CD8-positive, alpha-beta memory T cell (primary cell): ENCODE measurements at regions not wholly inside any gene's neighbourhood (a gene's known extent, or its start where the extent isn't known, plus 50 kb on each side); places are given as distances from the start of the nearest gene placed in this dataset.

Experiments used
- CTCF ChIA-PET: fragments of 350-600 bp; sonication (Branson Sonifier 250); formaldehyde crosslinking; loops from one replicate; lab custom pipeline; 2021; ENCODE audit warnings: antibody characterized with exemption; lab: Charles Lee
- POLR2A ChIA-PET: fragments of 350-600 bp; sonication (Branson Sonifier 250); formaldehyde crosslinking; loops from one replicate; lab custom pipeline; 2021; ENCODE audit warnings: antibody characterized with exemption; lab: Charles Lee
- DNase-seq, 5 donors: peaks; one replicate each; pipeline versions ENCODE4 v3.0.0 to v3.0.0-alpha.2; 2020 to 2022; ENCODE audit warnings: mixed read lengths in 1 of 5
- H3K27ac ChIP-seq: one replicate; pipeline ENCODE4 v1.7.0; 2013; ENCODE audit warnings: low read depth, mild to moderate bottlenecking, low read length, moderate library complexity
- H3K27me3 ChIP-seq: 2 replicates; pipeline ENCODE4 v1.7.0; 2013; ENCODE audit warnings: low read length, mild to moderate bottlenecking; ENCODE audit not compliant: insufficient read depth, poor library complexity, severe bottlenecking
- H3K36me3 ChIP-seq: 2 replicates; pipeline ENCODE4 v1.7.0; 2013; ENCODE audit warnings: mild to moderate bottlenecking, low read length, moderate library complexity; ENCODE audit not compliant: insufficient read depth
- H3K4me1 ChIP-seq: 2 replicates; pipeline ENCODE4 v1.7.0; 2013; ENCODE audit warnings: mild to moderate bottlenecking, low read length, moderate library complexity; ENCODE audit not compliant: insufficient read depth
- H3K4me3 ChIP-seq: 2 replicates; pipeline ENCODE4 v1.7.0; 2013; ENCODE audit warnings: mild to moderate bottlenecking, low read length
- H3K9me3 ChIP-seq: 2 replicates; pipeline ENCODE4 v1.7.0; 2013; ENCODE audit warnings: mild to moderate bottlenecking, low read length
- H3K27ac Mint-ChIP-seq, 8 donors: one replicate each; pipeline ENCODE4 v1.8.0; 2020 to 2021; ENCODE audit warnings: mixed read lengths in 8 of 8, mild to moderate bottlenecking in 6 of 8, inconsistent platforms in 3 of 8, moderate library complexity in 3 of 8
- H3K27me3 Mint-ChIP-seq, 2 donors: one replicate each; pipeline ENCODE4 v1.8.0; 2020 to 2021; ENCODE audit warnings: mixed read lengths in 2 of 2, mild to moderate bottlenecking in 1 of 2, moderate library complexity in 1 of 2
- H3K36me3 Mint-ChIP-seq, 3 donors: one replicate each; pipeline ENCODE4 v1.8.0; 2020 to 2021; ENCODE audit warnings: mixed read lengths in 3 of 3, inconsistent platforms in 1 of 3, mild to moderate bottlenecking in 1 of 3
- H3K4me1 Mint-ChIP-seq, 3 donors: one replicate each; pipeline ENCODE4 v1.8.0; 2020 to 2021; ENCODE audit warnings: mixed read lengths in 3 of 3, inconsistent platforms in 1 of 3, mild to moderate bottlenecking in 1 of 3
- H3K4me3 Mint-ChIP-seq, 7 donors: one replicate each; pipeline ENCODE4 v1.8.0; 2020 to 2021; ENCODE audit warnings: mixed read lengths in 7 of 7, mild to moderate bottlenecking in 6 of 7, moderate library complexity in 4 of 7, inconsistent platforms in 2 of 7
- H3K9me3 Mint-ChIP-seq, 5 donors: one replicate each; pipeline ENCODE4 v1.8.0; 2020 to 2022; ENCODE audit warnings: mixed read lengths in 5 of 5, mild to moderate bottlenecking in 3 of 5, moderate library complexity in 2 of 5, inconsistent platforms in 1 of 5

DNA sequence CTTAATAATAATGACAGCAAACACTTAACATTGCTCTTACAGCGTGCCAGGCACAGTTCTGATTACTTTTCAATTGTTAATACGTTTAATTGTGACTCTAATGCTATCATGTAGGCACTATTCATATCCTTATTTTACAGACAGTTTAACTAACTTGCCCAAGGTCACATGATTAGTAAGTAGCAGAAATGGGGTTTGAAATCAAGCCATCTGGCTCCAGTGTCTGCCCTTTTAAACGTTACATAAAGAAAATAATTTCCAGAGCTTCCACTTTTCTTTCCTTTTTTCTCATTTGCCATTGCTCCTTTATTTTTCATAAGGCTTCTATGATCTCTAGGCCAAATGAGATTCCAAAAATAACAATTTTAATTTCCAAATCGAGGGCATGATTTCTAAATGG is 50.6 kb upstream of the IKZF2 start:
- Histone ChIP-seq H3K27ac (no peak overlapping the region), H3K36me3 (no peaks in the 10 kb centered on the region), H3K4me1 (no peaks in the 10 kb centered on the region), H3K4me3 (no peak overlapping the region), H3K27me3 (peaks cover 3% of the 10 kb centered on the region), H3K9me3 (no peaks in the 10 kb centered on the region)
- DNase-seq: no peak
- Mint-ChIP-seq H3K4me3 (no peak overlapping the region), H3K36me3 (peaks cover 0 to 3% (median 0%) of the 10 kb centered on the region in 3 donors), H3K27me3 (no peaks in the 10 kb centered on the region), H3K9me3 (peaks cover 0 to 2% (median 0%) of the 10 kb centered on the region in 5 donors), H3K4me1 (no peaks in the 10 kb centered on the region), H3K27ac (no peak overlapping the region)
- CTCF ChIA-PET: no interaction called here
- POLR2A ChIA-PET: no interaction called here

- Histone ChIP-seq H3K27me3 (peaks cover 3% of the 10 kb centered on the region), H3K4me3 (no peak overlapping the region), H3K36me3 (no peaks in the 10 kb centered on the region), H3K27ac (no peak overlapping the region), H3K9me3 (no peaks in the 10 kb centered on the region), H3K4me1 (no peaks in the 10 kb centered on the region)
- no peaks in the 10 kb centered on the region for H3K36me3 Mint-ChIP-seq
- H3K27ac Mint-ChIP-seq: no peak overlapping the region
- no peaks in the 10 kb centered on the region for H3K9me3 Mint-ChIP-seq
- ChIA-PET POLR2A (no interaction called here), CTCF (no interaction called here)
- H3K4me3 Mint-ChIP-seq: no peak overlapping the region
- no peaks in the 10 kb centered on the region for H3K4me1 Mint-ChIP-seq
- no peak for DNase-seq
- H3K27me3 Mint-ChIP-seq: no peaks in the 10 kb centered on the region
These were observed 54.5 kb upstream of the IKZF2 start for GRCh38 chr2:213205944-213206343.

GRCh38 chr2:213213186-213213585 is 61.8 kb upstream of the IKZF2 start:
- POLR2A ChIA-PET: no interaction called here
- Histone ChIP-seq H3K27me3 (no peaks in the 10 kb centered on the region), H3K4me1 (no peaks in the 10 kb centered on the region), H3K4me3 (no peak overlapping the region), H3K9me3 (no peaks in the 10 kb centered on the region), H3K36me3 (no peaks in the 10 kb centered on the region), H3K27ac (no peak overlapping the region)
- CTCF ChIA-PET: no interaction called here
- no peaks in the 10 kb centered on the region for H3K27me3 Mint-ChIP-seq
- no peaks in the 10 kb centered on the region for H3K36me3 Mint-ChIP-seq
- no peaks in the 10 kb centered on the region for H3K4me1 Mint-ChIP-seq
- no peaks in the 10 kb centered on the region for H3K9me3 Mint-ChIP-seq
- H3K4me3 Mint-ChIP-seq: no peak overlapping the region
- no peak overlapping the region for H3K27ac Mint-ChIP-seq
- no peak for DNase-seq

GRCh38 chr2:213214209-213214608 is 62.8 kb upstream of the IKZF2 start:
- Histone ChIP-seq H3K9me3 (no peaks in the 10 kb centered on the region), H3K27ac (no peak overlapping the region), H3K4me3 (no peak overlapping the region), H3K4me1 (no peaks in the 10 kb centered on the region), H3K27me3 (no peaks in the 10 kb centered on the region), H3K36me3 (no peaks in the 10 kb centered on the region)
- H3K4me3 Mint-ChIP-seq: no peak overlapping the region
- ChIA-PET POLR2A (no interaction called here), CTCF (no interaction called here)
- H3K27ac Mint-ChIP-seq: no peak overlapping the region
- no peak for DNase-seq
- no peaks in the 10 kb centered on the region for H3K9me3 Mint-ChIP-seq
- H3K27me3 Mint-ChIP-seq: no peaks in the 10 kb centered on the region
- no peaks in the 10 kb centered on the region for H3K4me1 Mint-ChIP-seq
- H3K36me3 Mint-ChIP-seq: no peaks in the 10 kb centered on the region

DNA sequence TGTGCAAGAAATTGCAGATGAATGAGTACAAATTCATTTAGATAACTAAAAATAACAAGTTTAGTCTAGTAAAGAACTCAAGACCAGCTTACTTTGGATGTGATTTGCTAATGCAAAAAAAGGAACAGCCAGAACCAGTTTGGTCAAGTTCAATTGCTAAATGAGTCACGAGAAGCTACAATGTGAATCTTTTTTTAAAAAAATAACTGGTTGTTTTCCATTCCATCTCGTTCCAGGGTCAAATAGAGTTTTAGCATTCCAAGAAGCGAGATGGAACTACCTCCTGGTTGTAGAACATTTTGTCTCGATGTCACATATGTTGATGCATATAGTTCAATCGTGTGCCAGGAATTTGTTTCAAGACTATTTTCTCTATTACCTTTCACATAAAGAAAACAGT is 65.0 kb upstream of the IKZF2 start:
- Histone ChIP-seq H3K27ac (no peak overlapping the region), H3K4me3 (no peak overlapping the region), H3K9me3 (no peaks in the 10 kb centered on the region), H3K4me1 (no peaks in the 10 kb centered on the region), H3K36me3 (no peaks in the 10 kb centered on the region), H3K27me3 (no peaks in the 10 kb centered on the region)
- H3K27ac Mint-ChIP-seq: no peak overlapping the region
- no peaks in the 10 kb centered on the region for H3K36me3 Mint-ChIP-seq
- POLR2A ChIA-PET: no interaction called here
- H3K4me3 Mint-ChIP-seq: no peak overlapping the region
- no peaks in the 10 kb centered on the region for H3K4me1 Mint-ChIP-seq
- H3K27me3 Mint-ChIP-seq: no peaks in the 10 kb centered on the region
- DNase-seq: no peak
- CTCF ChIA-PET: no interaction called here
- no peaks in the 10 kb centered on the region for H3K9me3 Mint-ChIP-seq

DNA sequence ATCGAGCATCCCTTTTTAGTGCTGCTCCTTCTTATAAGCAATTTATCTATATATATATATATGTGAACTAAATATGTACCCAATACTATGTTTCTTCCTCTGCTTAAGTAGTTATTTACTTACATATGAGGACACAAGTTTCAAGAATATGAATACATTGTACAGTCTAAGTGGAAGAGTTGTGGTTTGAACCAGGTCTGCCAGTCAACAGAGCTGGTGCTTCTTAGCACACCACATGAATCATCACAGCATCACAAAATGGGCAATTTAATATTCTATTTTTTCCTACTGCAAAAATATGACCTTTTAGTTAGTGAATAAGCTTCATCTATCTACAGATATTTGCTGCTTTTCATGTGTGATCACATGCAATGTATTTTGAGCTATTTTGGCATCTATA is 64.4 kb upstream of the SPAG16 start:
- CTCF ChIA-PET: no interaction called here
- no peak overlapping the region for H3K4me3 ChIP-seq

GRCh38 chr2:213220967-213221603 is 63.2 kb upstream of the SPAG16 start:
- H3K36me3 ChIP-seq: no peaks in the 10 kb centered on the region
- H3K9me3 ChIP-seq: no peaks in the 10 kb centered on the region
- H3K27ac Mint-ChIP-seq: no peak overlapping the region
- H3K4me3 Mint-ChIP-seq: no peak overlapping the region
- H3K27me3 Mint-ChIP-seq: peaks cover 0 to 3% of the 10 kb centered on the region in 2 donors
- H3K9me3 Mint-ChIP-seq: no peaks in the 10 kb centered on the region
- H3K4me3 ChIP-seq: no peak overlapping the region
- POLR2A ChIA-PET: no interaction called here
- H3K4me1 Mint-ChIP-seq: peaks cover 2 to 4% (median 4%) of the 10 kb centered on the region in 3 donors
- DNase-seq: no peak
- H3K36me3 Mint-ChIP-seq: no peaks in the 10 kb centered on the region
- CTCF ChIA-PET: interaction anchor here (1.3 kb wide), 1 partner anchor 26 kb away, joined by 4 read pairs; no protein-coding TSS in a partner anchor
- H3K27me3 ChIP-seq: no peaks in the 10 kb centered on the region
- no peaks in the 10 kb centered on the region for H3K4me1 ChIP-seq
- H3K27ac ChIP-seq: no peak overlapping the region

More for the DNA sequence above, 64.4 kb upstream of the SPAG16 start:
- H3K9me3 Mint-ChIP-seq: no peaks in the 10 kb centered on the region
- H3K36me3 Mint-ChIP-seq: no peaks in the 10 kb centered on the region
- Histone ChIP-seq H3K36me3 (no peaks in the 10 kb centered on the region), H3K9me3 (no peaks in the 10 kb centered on the region), H3K27me3 (no peaks in the 10 kb centered on the region), H3K4me1 (no peaks in the 10 kb centered on the region), H3K27ac (no peak overlapping the region)
- no peak overlapping the region for H3K4me3 Mint-ChIP-seq
- POLR2A ChIA-PET: no interaction called here
- no peak overlapping the region for H3K27ac Mint-ChIP-seq
- DNase-seq: no peak
- H3K4me1 Mint-ChIP-seq: no peaks in the 10 kb centered on the region
- H3K27me3 Mint-ChIP-seq: peaks cover 0 to 3% of the 10 kb centered on the region in 2 donors

- Histone ChIP-seq H3K4me1 (no peaks in the 10 kb centered on the region), H3K27me3 (no peaks in the 10 kb centered on the region), H3K36me3 (no peaks in the 10 kb centered on the region), H3K9me3 (no peaks in the 10 kb centered on the region), H3K4me3 (no peak overlapping the region), H3K27ac (no peak overlapping the region)
- peaks cover 0 to 3% of the 10 kb centered on the region in 2 donors for H3K27me3 Mint-ChIP-seq
- H3K27ac Mint-ChIP-seq: no peak overlapping the region
- peaks cover 2 to 7% (median 4%) of the 10 kb centered on the region in 3 donors for H3K4me1 Mint-ChIP-seq
- no peaks in the 10 kb centered on the region for H3K9me3 Mint-ChIP-seq
- ChIA-PET CTCF (interaction anchor here (1.3 kb wide), 1 partner anchor 26 kb away, joined by 4 read pairs; no protein-coding TSS in a partner anchor), POLR2A (no interaction called here)
- H3K36me3 Mint-ChIP-seq: no peaks in the 10 kb centered on the region
- H3K4me3 Mint-ChIP-seq: no peak overlapping the region
- no peak for DNase-seq
These were observed 62.3 kb upstream of the SPAG16 start for GRCh38 chr2:213221957-213222356.
